Parathyroid adenoma (tissue), 2 donors: ENCODE measurements at regions not wholly inside any gene's neighbourhood (a gene's known extent, or its start where the extent isn't known, plus 50 kb on each side); places are given as distances from the start of the nearest gene placed in this dataset.

ENCODE experiments used
- H2AFZ ChIP-seq: fragments of 300-600 bp; sonication (generic); one replicate; pipeline ENCODE4 v1.7.0; 2017; ENCODE audit warnings: antibody characterized with exemption, mild to moderate bottlenecking
- H3K27ac ChIP-seq: fragments of 300-600 bp; sonication (generic); one replicate; pipeline ENCODE4 v1.7.0; 2017
- H3K27me3 ChIP-seq: fragments of 300-600 bp; sonication (generic); one replicate; pipeline ENCODE4 v1.7.0; 2017; ENCODE audit warnings: low read length; ENCODE audit not compliant: control insufficient read depth, insufficient read depth
- H3K36me3 ChIP-seq: fragments of 300-600 bp; sonication (generic); one replicate; pipeline ENCODE4 v1.7.0; 2017; ENCODE audit warnings: low read length; ENCODE audit not compliant: control insufficient read depth, insufficient read depth
- H3K4me1 ChIP-seq: fragments of 300-600 bp; sonication (generic); one replicate; pipeline ENCODE4 v1.7.0; 2017; ENCODE audit warnings: control low read depth
- H3K4me2 ChIP-seq: fragments of 300-600 bp; sonication (generic); one replicate; pipeline ENCODE4 v1.7.0; 2017; ENCODE audit warnings: low read length
- H3K4me3 ChIP-seq: fragments of 300-600 bp; sonication (generic); one replicate; pipeline ENCODE4 v1.7.0; 2017; ENCODE audit warnings: low read depth, low read length
- H3K79me2 ChIP-seq: fragments of 300-600 bp; sonication (generic); one replicate; pipeline ENCODE4 v1.7.0; 2017; ENCODE audit warnings: control low read depth
- H3K9ac ChIP-seq: fragments of 300-600 bp; sonication (generic); one replicate; pipeline ENCODE4 v1.7.0; 2017; ENCODE audit warnings: mild to moderate bottlenecking
- H3K9me3 ChIP-seq: fragments of 300-600 bp; sonication (generic); one replicate; pipeline ENCODE4 v1.7.0; 2017; ENCODE audit warnings: low read length; ENCODE audit not compliant: control insufficient read depth
- TF ChIP-seq, protein P1 (sequence below): fragments of 300-600 bp; sonication (generic); IDR thresholded peaks from one replicate; pipeline ENCODE4 v1.7.0; 2017; ENCODE audit warnings: antibody characterized with exemption, mild to moderate bottlenecking
- donor health status: primary hyperparathyroidism.

DNA sequence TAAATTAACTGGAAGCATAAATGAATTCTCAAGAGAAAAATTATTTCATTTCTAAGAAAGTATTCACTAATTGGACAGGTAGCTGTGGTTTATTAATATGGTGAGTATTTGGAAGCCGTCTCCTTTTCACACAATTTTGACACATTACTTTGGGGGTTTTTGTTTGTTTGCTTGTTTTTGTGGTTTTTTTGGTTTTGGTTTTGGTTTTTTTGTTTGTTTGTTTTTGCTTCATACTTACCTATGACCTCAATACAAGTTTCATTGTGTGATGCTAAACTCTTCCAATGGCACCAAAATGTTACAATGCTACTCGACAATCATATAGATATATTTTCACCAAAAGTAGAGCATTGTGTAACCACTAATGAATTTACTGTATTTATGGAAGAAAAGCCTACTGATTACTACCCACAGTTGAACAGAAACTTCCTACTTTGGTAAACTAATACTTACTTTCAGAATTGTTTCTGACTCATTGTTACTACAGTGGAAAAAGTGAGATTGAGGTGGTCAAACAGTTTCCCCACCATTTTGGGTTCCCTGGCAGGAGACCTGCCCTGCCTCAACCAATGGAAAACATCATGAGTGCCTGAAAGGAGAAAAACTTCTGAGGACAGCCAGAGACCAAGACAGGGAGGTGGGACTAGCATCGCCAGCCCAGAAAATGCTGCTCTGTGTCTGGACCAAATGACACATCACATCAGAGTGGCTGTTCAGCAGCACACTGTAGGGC, 443.1 kb downstream of the HNRNPD start:
- Histone ChIP-seq H3K9ac (no peak overlapping the region), H3K27me3 (no peaks in the 10 kb centered on the region), H3K36me3 (no peaks in the 10 kb centered on the region), H2AFZ (no peak overlapping the region), H3K9me3 (no peaks in the 10 kb centered on the region), H3K79me2 (no peaks in the 10 kb centered on the region), H3K4me2 (no peak overlapping the region), H3K27ac (no peak overlapping the region), H3K4me3 (no peak overlapping the region), H3K4me1 (no peaks in the 10 kb centered on the region)
- TF ChIP-seq, protein P1, sequence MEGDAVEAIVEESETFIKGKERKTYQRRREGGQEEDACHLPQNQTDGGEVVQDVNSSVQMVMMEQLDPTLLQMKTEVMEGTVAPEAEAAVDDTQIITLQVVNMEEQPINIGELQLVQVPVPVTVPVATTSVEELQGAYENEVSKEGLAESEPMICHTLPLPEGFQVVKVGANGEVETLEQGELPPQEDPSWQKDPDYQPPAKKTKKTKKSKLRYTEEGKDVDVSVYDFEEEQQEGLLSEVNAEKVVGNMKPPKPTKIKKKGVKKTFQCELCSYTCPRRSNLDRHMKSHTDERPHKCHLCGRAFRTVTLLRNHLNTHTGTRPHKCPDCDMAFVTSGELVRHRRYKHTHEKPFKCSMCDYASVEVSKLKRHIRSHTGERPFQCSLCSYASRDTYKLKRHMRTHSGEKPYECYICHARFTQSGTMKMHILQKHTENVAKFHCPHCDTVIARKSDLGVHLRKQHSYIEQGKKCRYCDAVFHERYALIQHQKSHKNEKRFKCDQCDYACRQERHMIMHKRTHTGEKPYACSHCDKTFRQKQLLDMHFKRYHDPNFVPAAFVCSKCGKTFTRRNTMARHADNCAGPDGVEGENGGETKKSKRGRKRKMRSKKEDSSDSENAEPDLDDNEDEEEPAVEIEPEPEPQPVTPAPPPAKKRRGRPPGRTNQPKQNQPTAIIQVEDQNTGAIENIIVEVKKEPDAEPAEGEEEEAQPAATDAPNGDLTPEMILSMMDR: no peak

DNA sequence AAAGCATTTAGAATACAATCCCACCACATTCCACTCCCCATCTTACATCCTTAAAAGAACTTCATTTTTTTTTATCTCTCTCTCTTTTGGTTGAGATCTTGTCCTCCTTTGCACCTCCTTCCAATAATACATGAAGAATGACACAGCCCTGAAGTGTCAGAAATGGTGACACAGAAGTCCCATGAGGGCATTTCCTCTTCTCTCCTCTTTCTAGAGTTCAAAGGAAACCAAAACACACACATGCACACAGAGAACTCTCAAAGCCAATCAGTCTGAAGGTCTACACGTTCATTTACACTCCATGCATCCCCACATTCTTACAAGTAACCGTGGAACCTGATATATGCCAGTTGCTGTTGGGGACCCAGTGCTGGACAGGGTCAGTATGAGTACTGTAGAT, 450.7 kb downstream of the HNRNPD start:
- no peaks in the 10 kb centered on the region for H3K4me1 ChIP-seq
- TF ChIP-seq, protein P1: no peak
- H2AFZ ChIP-seq: no peak overlapping the region

DNA sequence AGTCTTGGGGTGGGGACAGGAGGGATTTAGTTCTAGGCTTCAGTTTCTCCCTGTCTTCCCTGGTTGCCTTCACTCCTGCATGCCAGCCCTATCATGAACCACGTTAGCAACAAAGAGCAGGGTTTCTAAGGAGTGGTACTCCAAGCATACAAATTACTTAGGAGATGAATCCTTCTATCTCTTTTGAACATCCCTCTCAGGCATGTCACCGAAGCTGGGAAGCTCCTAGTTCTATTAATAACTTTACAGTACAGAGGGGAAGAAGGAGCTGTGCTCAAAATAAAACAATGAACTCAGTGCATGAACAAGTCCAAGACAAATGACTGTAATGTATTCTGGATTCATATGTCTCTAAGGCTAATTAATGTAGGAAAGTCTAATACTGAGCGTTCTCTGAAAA, 450.6 kb upstream of the RASGEF1B start:
- Histone ChIP-seq H3K4me3 (no peak overlapping the region), H2AFZ (no peak overlapping the region), H3K4me2 (no peak overlapping the region), H3K9ac (no peak overlapping the region), H3K36me3 (no peaks in the 10 kb centered on the region), H3K27ac (no peak overlapping the region), H3K79me2 (no peaks in the 10 kb centered on the region), H3K4me1 (no peaks in the 10 kb centered on the region), H3K27me3 (no peaks in the 10 kb centered on the region), H3K9me3 (no peaks in the 10 kb centered on the region)
- TF ChIP-seq, protein P1: no peak

More for the DNA sequence above, 450.7 kb downstream of the HNRNPD start:
- Histone ChIP-seq H3K4me2 (no peak overlapping the region), H3K4me3 (no peak overlapping the region), H3K79me2 (no peaks in the 10 kb centered on the region), H3K9me3 (no peaks in the 10 kb centered on the region), H3K27me3 (no peaks in the 10 kb centered on the region), H3K27ac (no peak overlapping the region), H3K36me3 (no peaks in the 10 kb centered on the region), H3K9ac (no peak overlapping the region)

DNA sequence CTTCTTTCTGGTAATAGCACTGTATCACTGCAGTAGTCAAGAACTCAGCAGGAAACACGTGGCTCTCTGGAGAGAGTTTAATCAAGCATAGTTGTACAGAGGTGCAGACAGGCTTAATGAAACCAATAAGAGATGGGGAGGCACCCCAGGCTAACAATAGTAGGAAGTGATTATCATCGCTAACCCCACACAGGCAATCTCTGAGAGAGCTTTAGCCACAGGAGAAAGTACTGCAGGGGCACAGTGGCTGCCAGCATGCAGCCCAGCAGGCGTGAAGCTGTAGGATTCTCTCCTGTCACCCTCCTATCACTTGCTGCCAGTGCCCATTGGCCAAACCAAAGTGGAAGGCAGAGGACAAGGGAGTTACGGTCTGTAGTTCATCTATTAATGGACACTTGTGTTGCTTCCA, 450.0 kb upstream of the RASGEF1B start:
- TF ChIP-seq, protein P1: no peak
- Histone ChIP-seq H3K4me1 (no peaks in the 10 kb centered on the region), H3K9me3 (no peaks in the 10 kb centered on the region), H3K27me3 (no peaks in the 10 kb centered on the region), H3K9ac (no peak overlapping the region), H2AFZ (no peak overlapping the region), H3K4me3 (no peak overlapping the region), H3K4me2 (no peak overlapping the region), H3K79me2 (no peaks in the 10 kb centered on the region), H3K27ac (no peak overlapping the region), H3K36me3 (no peaks in the 10 kb centered on the region)

DNA sequence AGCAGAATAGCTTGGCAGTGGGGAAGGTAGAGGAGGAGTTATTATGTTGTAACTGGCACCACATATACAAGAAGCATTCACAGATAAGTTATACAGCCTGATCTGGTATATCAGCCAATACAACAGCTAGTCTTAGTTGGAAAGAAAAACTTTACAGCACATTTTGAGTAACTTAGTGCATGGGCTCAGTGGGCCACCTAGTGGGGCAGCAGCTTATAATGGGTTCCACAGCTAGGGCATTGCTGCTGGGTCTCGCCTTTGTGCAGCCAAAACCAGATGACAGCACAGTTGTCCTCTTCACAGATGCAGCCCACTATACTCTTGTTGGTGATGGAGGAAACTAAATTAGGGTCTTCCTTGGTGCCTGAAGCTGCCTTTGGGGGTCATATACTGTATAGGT, 448.1 kb upstream of the RASGEF1B start:
- no peaks in the 10 kb centered on the region for H3K36me3 ChIP-seq
- H3K27ac ChIP-seq: no peak overlapping the region
- TF ChIP-seq, protein P1: no peak
- H3K79me2 ChIP-seq: no peaks in the 10 kb centered on the region
- no peaks in the 10 kb centered on the region for H3K27me3 ChIP-seq
- no peaks in the 10 kb centered on the region for H3K4me1 ChIP-seq
- no peak overlapping the region for H3K4me2 ChIP-seq
- no peak overlapping the region for H2AFZ ChIP-seq
- H3K9ac ChIP-seq: no peak overlapping the region
- no peak overlapping the region for H3K4me3 ChIP-seq
- no peaks in the 10 kb centered on the region for H3K9me3 ChIP-seq
